IMR-90 (cell line): ENCODE measurements at regions not wholly inside any gene's neighbourhood (a gene's known extent, or its start where the extent isn't known, plus 50 kb on each side); places are given as distances from the start of the nearest gene placed in this dataset.

ENCODE experiments used
- ATAC-seq: fragments of 200-7000 bp; cut with Tn5 transposase; 2 replicates; pipeline ENCODE4 v1.9.1; 2020; ENCODE audit warnings: low read depth, mild to moderate bottlenecking, moderate library complexity
- BruUV-seq: library from RNA; stranded (reverse); fragments of 400-500 nt; replicated peaks from 2 replicates; lab custom pipeline; 2021; lab: Mats Ljungman, UMichigan
- CTCF ChIA-PET: fragments of 300-600 bp; formaldehyde crosslinking; extraction: SDS; loops from one replicate; lab custom pipeline; 2021; ENCODE audit warnings: antibody characterized with exemption; lab: Yijun Ruan, JAX
- POLR2A ChIA-PET: fragments of 300-600 bp; sonication (Branson Sonifier 250); formaldehyde crosslinking; loops from one replicate; lab custom pipeline; 2022; ENCODE audit warnings: antibody characterized with exemption; ENCODE audit not compliant: unreplicated experiment; lab: Charles Lee
- DNase-seq: peaks from one replicate; pipeline ENCODE4 v3.0.0; 2013
- H2AFZ ChIP-seq: replicated peaks from 2 replicates; pipeline ENCODE3; 2013; ENCODE audit warnings: low read length, mild to moderate bottlenecking; ENCODE audit not compliant: poor library complexity
- H2AK5ac ChIP-seq: 2 replicates; pipeline ENCODE4 v1.6.1; 2013; ENCODE audit warnings: low read depth, low read length, inconsistent platforms
- H2AK9ac ChIP-seq: replicated peaks from 2 replicates; pipeline ENCODE3; 2013; ENCODE audit warnings: mild to moderate bottlenecking, low read depth, low read length, moderate library complexity; ENCODE audit not compliant: poor library complexity
- H2BK120ac ChIP-seq: 2 replicates; pipeline ENCODE4 v1.6.1; 2013; ENCODE audit warnings: low read depth, low read length, inconsistent platforms
- H2BK15ac ChIP-seq: 3 replicates; pipeline ENCODE4 v1.6.1; 2013; ENCODE audit warnings: low read depth, low read length, inconsistent platforms
- H2BK20ac ChIP-seq: 2 replicates; pipeline ENCODE4 v1.6.1; 2013; ENCODE audit warnings: low read depth, mild to moderate bottlenecking, inconsistent platforms, low read length, moderate library complexity
- H2BK5ac ChIP-seq: 2 replicates; pipeline ENCODE4 v1.6.1; 2013; ENCODE audit warnings: mild to moderate bottlenecking, low read depth, low read length, inconsistent platforms; ENCODE audit not compliant: poor library complexity, severe bottlenecking
- H3K14ac ChIP-seq: replicated peaks from 2 replicates; pipeline ENCODE4 v1.6.1; 2013; ENCODE audit warnings: low read depth, low read length, inconsistent platforms
- H3K18ac ChIP-seq: 2 replicates; pipeline ENCODE4 v1.6.1; 2013; ENCODE audit warnings: low read depth, low read length, control low read depth
- H3K23ac ChIP-seq: 2 replicates; pipeline ENCODE4 v1.6.1; 2013; ENCODE audit warnings: low read depth, low read length, inconsistent platforms
- H3K27ac ChIP-seq: 2 replicates; pipeline ENCODE4 v1.5.1; 2013; ENCODE audit warnings: mild to moderate bottlenecking, control low read depth, low read length; ENCODE audit not compliant: insufficient read depth
- H3K27me3 ChIP-seq: 2 replicates; pipeline ENCODE4 v1.6.1; 2013; ENCODE audit warnings: low read length; ENCODE audit not compliant: control insufficient read depth, insufficient read depth
- H3K36me3 ChIP-seq: 2 replicates; pipeline ENCODE4 v1.6.1; 2013; ENCODE audit warnings: low read length, mixed read lengths; ENCODE audit not compliant: control insufficient read depth, insufficient read depth
- H3K4ac ChIP-seq: 2 replicates; pipeline ENCODE4 v1.6.1; 2013; ENCODE audit warnings: low read depth, low read length, inconsistent platforms
- H3K4me1 ChIP-seq: 2 replicates; pipeline ENCODE4 v1.6.1; 2013; ENCODE audit warnings: low read length, mixed read lengths; ENCODE audit not compliant: control insufficient read depth, insufficient read depth
- H3K4me2 ChIP-seq: 2 replicates; pipeline ENCODE4 v1.6.1; 2013; ENCODE audit warnings: low read depth, mild to moderate bottlenecking, control low read depth, low read length, moderate library complexity
- H3K4me3 ChIP-seq: 2 replicates; pipeline ENCODE4 v1.5.1; 2013; ENCODE audit warnings: low read depth, mild to moderate bottlenecking, control low read depth, low read length, moderate library complexity; ENCODE audit not compliant: insufficient read depth
- H3K56ac ChIP-seq: 2 replicates; pipeline ENCODE4 v1.6.1; 2013; ENCODE audit warnings: low read length, inconsistent platforms; ENCODE audit not compliant: insufficient read depth; ENCODE audit errors: extremely low read depth
- H3K79me1 ChIP-seq, 2 experiments: 2 replicates each; pipeline ENCODE4 v1.6.1; 2013; ENCODE audit warnings: low read length in 2 of 2, inconsistent platforms in 1 of 2, low read depth in 1 of 2
- H3K9ac ChIP-seq: 2 replicates; pipeline ENCODE4 v1.6.1; 2013; ENCODE audit warnings: low read depth, low read length, control low read depth
- H3K9me1 ChIP-seq: 2 replicates; pipeline ENCODE4 v1.6.1; 2013; ENCODE audit warnings: low read length, inconsistent platforms; ENCODE audit not compliant: insufficient read depth
- H3K9me3 ChIP-seq: 2 replicates; pipeline ENCODE4 v1.6.1; 2013; ENCODE audit warnings: low read length; ENCODE audit not compliant: control insufficient read depth, insufficient read depth
- H4K20me1 ChIP-seq: 2 replicates; pipeline ENCODE4 v1.6.1; 2013; ENCODE audit warnings: low read length, inconsistent platforms; ENCODE audit not compliant: insufficient read depth
- H4K5ac ChIP-seq: 2 replicates; pipeline ENCODE4 v1.6.1; 2013; ENCODE audit warnings: mild to moderate bottlenecking, low read depth, low read length, control low read depth
- H4K8ac ChIP-seq, 2 experiments: 2 replicates each; pipeline ENCODE4 v1.6.1; 2013; ENCODE audit warnings: low read depth in 2 of 2, low read length in 2 of 2, control low read depth in 1 of 2, inconsistent platforms in 1 of 2
- H4K91ac ChIP-seq: 2 replicates; pipeline ENCODE4 v1.6.1; 2013; ENCODE audit warnings: low read depth, low read length, inconsistent platforms; ENCODE audit not compliant: insufficient read depth
- BHLHE40 ChIP-seq: fragments of 150-350 bp; IDR thresholded peaks from 2 replicates; pipeline ENCODE4 v1.6.1; 2016; ENCODE audit warnings: mild to moderate bottlenecking, low read depth, low read length
- CEBPB ChIP-seq: IDR thresholded peaks from 2 replicates; pipeline ENCODE4 v1.6.1; 2012; ENCODE audit warnings: low read depth, low read length, improper control_type of control experiment
- CHD1 ChIP-seq: IDR thresholded peaks from 2 replicates; pipeline ENCODE4 v1.6.1; 2012; ENCODE audit warnings: low read depth, low read length, improper control_type of control experiment
- FOS ChIP-seq: fragments of 150-350 bp; IDR thresholded peaks from 2 replicates; pipeline ENCODE4 v1.6.1; 2016; ENCODE audit warnings: low read depth, low read length
- MAFK ChIP-seq: IDR thresholded peaks from 2 replicates; pipeline ENCODE4 v1.6.1; 2012; ENCODE audit warnings: low read depth, low read length, improper control_type of control experiment
- MXI1 ChIP-seq: IDR thresholded peaks from 2 replicates; pipeline ENCODE4 v1.6.1; 2012; ENCODE audit warnings: low read depth, mild to moderate bottlenecking, low read length, moderate library complexity, borderline replicate concordance
- NFE2L2 ChIP-seq: fragments of 150-350 bp; IDR thresholded peaks from 2 replicates; pipeline ENCODE4 v1.6.1; 2016; ENCODE audit warnings: low read depth, mild to moderate bottlenecking, low read length
- POLR2A ChIP-seq: IDR thresholded peaks from 2 replicates; pipeline ENCODE4 v1.6.1; 2012; ENCODE audit warnings: mild to moderate bottlenecking, low read depth, low read length
- RAD21 ChIP-seq: IDR thresholded peaks from 2 replicates; pipeline ENCODE4 v1.6.1; 2012; ENCODE audit warnings: low read length, improper control_type of control experiment
- RFX5 ChIP-seq: IDR thresholded peaks from 2 replicates; pipeline ENCODE4 v1.8.0; 2012; ENCODE audit warnings: low read depth, mild to moderate bottlenecking, low read length, moderate library complexity
- WGBS, 2 experiments: methylation state at CpG; one replicate each; pipeline versions ENCODE4 v1.1.5 to v1.1.7; 2013; ENCODE audit warnings: missing lambda C conversion rate in 2 of 2; ENCODE audit not compliant: insufficient read length in 1 of 2; ENCODE audit errors: extremely low coverage in 2 of 2; 5-methylcytosine and 5-hydroxymethylcytosine counted together
- dilution Hi-C: fragments of 300-500 bp; cut with HindIII; formaldehyde crosslinking; loops from one replicate; pipeline ENCODE4 v1.14.3; 2018; ENCODE audit warnings: low sequenced_read_pairs; ENCODE audit not compliant: unreplicated experiment
- in situ Hi-C: fragments of 300-500 bp; cut with MboI; formaldehyde crosslinking; loops from 3 replicates; pipeline ENCODE4 v1.14.3; 2019; ENCODE audit warnings: low sequenced_read_pairs, inconsistent platforms, mixed read lengths
- intact Hi-C: fragments of 100-400 bp; cut with micrococcal nuclease; formaldehyde crosslinking; loops from 2 replicates; pipeline ENCODE4 v1.10.0; 2022
- TF ChIP-seq, protein P1 (sequence below): conservative IDR thresholded peaks from 2 replicates; pipeline ENCODE4 v1.5.1; 2012; ENCODE audit warnings: mild to moderate bottlenecking, low read depth, low read length, improper control_type of control experiment
- TF ChIP-seq, protein P2 (sequence below): fragments of 150-350 bp; IDR thresholded peaks from 2 replicates; pipeline ENCODE4 v1.6.1; 2016; ENCODE audit warnings: low read depth, mild to moderate bottlenecking, low read length, moderate library complexity, borderline replicate concordance

DNA sequence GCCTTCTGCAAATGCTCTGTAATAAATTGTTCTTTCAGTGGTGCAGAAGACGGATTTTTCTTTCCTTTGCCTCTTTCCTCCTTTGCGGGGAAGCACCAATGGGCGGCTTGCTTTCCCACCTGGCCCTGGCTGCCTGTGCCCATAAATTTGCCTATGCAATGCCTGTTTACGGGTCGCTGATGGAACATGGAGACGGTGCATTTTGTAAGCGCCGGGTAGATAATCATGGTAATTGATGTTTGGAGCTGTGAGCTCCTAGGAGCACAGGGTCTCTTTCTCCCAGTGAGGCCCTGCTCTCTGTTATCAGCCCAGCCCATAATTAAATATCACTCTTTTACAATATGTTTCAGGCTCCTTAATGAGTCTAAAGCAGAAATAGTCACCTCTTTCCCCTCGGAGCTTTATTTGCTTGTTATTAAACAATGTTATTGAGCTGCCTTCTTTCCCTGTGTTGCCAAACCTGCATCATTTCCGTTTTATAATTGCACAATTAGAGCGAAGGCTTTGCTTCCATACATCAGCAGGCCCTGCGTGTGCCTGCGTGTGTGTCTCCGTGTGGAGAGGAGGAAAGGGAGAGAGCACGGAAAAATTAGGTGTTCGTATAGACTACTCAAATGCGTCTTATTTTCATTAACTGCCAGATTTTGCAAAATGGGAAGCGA is 437.4 kb upstream of the POU3F3 start:
- CTCF ChIA-PET: no interaction called here
- in situ Hi-C loops: no loop called here

More for the DNA sequence above, 437.4 kb upstream of the POU3F3 start:
- no peaks in the 10 kb centered on the region for H3K9me1 ChIP-seq
- WGBS, 2 experiments: 80% methylated on average over 1 of the region's 18 CpGs; no CpG with 5 or more reads in 1 of the 2 experiments
- no peak overlapping the region for H4K91ac ChIP-seq
- H2AK5ac ChIP-seq: no peak overlapping the region
- H3K14ac ChIP-seq: no peak overlapping the region
- intact Hi-C loops: no loop called here
- H2BK120ac ChIP-seq: no peak overlapping the region
- BruUV-seq: no TSS peak
- H3K9me3 ChIP-seq: peaks cover 7% of the 10 kb centered on the region; the same call in 1 of the 2 replicates
- no peak overlapping the region for H4K8ac ChIP-seq
- H3K79me1 ChIP-seq: no peaks in the 10 kb centered on the region
- no peak overlapping the region for H3K18ac ChIP-seq
- no peak overlapping the region for H3K4ac ChIP-seq
- no peak for TF ChIP-seq MXI1
- TF ChIP-seq RFX5: no peak
- no peak for TF ChIP-seq POLR2A
- no peak for TF ChIP-seq MAFK
- TF ChIP-seq CHD1: no peak
- TF ChIP-seq BHLHE40: no peak
- no peak for TF ChIP-seq NFE2L2
- TF ChIP-seq FOS: no peak
- TF ChIP-seq, protein P1, sequence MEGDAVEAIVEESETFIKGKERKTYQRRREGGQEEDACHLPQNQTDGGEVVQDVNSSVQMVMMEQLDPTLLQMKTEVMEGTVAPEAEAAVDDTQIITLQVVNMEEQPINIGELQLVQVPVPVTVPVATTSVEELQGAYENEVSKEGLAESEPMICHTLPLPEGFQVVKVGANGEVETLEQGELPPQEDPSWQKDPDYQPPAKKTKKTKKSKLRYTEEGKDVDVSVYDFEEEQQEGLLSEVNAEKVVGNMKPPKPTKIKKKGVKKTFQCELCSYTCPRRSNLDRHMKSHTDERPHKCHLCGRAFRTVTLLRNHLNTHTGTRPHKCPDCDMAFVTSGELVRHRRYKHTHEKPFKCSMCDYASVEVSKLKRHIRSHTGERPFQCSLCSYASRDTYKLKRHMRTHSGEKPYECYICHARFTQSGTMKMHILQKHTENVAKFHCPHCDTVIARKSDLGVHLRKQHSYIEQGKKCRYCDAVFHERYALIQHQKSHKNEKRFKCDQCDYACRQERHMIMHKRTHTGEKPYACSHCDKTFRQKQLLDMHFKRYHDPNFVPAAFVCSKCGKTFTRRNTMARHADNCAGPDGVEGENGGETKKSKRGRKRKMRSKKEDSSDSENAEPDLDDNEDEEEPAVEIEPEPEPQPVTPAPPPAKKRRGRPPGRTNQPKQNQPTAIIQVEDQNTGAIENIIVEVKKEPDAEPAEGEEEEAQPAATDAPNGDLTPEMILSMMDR: no peak
- TF ChIP-seq, protein P2, sequence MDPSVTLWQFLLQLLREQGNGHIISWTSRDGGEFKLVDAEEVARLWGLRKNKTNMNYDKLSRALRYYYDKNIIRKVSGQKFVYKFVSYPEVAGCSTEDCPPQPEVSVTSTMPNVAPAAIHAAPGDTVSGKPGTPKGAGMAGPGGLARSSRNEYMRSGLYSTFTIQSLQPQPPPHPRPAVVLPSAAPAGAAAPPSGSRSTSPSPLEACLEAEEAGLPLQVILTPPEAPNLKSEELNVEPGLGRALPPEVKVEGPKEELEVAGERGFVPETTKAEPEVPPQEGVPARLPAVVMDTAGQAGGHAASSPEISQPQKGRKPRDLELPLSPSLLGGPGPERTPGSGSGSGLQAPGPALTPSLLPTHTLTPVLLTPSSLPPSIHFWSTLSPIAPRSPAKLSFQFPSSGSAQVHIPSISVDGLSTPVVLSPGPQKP: no peak
- no peak for TF ChIP-seq RAD21
- no peak for TF ChIP-seq CEBPB
- POLR2A ChIA-PET: no interaction called here
- DNase-seq: no peak
- no peak overlapping the region for H3K23ac ChIP-seq
- no peak overlapping the region for H3K56ac ChIP-seq
- H2AFZ ChIP-seq: no peak overlapping the region
- H3K36me3 ChIP-seq: no peaks in the 10 kb centered on the region
- H4K5ac ChIP-seq: no peak overlapping the region
- no peak overlapping the region for H3K4me2 ChIP-seq
- no peak overlapping the region for H2BK15ac ChIP-seq
- no peak overlapping the region for H3K9ac ChIP-seq
- no peak overlapping the region for H3K4me3 ChIP-seq
- H3K27ac ChIP-seq: no peak overlapping the region
- H2BK5ac ChIP-seq: no peak overlapping the region
- no peaks in the 10 kb centered on the region for H4K20me1 ChIP-seq
- H3K27me3 ChIP-seq: no peaks in the 10 kb centered on the region
- H2AK9ac ChIP-seq: no peak overlapping the region
- H3K4me1 ChIP-seq: no peaks in the 10 kb centered on the region
- no peak overlapping the region for H2BK20ac ChIP-seq
- ATAC-seq: no peak
- dilution Hi-C loops: no loop called here
